AG10803 (cell line): ENCODE measurements at regions not wholly inside any gene's neighbourhood (a gene's known extent, or its start where the extent isn't known, plus 50 kb on each side); places are given as distances from the start of the nearest gene placed in this dataset.

Experiments
- DNase-seq: peaks from one replicate; pipeline ENCODE4 v3.0.0; 2010; ENCODE audit warnings: low read depth
- H3K4me3 ChIP-seq: 2 replicates; pipeline ENCODE4 v1.5.1; 2011; ENCODE audit warnings: mild to moderate bottlenecking, low read length, control low read depth
- CTCF ChIP-seq: conservative IDR thresholded peaks from 2 replicates; pipeline ENCODE4 v1.5.1; 2011; ENCODE audit warnings: mild to moderate bottlenecking, low read length, control low read depth, inconsistent platforms

DNA sequence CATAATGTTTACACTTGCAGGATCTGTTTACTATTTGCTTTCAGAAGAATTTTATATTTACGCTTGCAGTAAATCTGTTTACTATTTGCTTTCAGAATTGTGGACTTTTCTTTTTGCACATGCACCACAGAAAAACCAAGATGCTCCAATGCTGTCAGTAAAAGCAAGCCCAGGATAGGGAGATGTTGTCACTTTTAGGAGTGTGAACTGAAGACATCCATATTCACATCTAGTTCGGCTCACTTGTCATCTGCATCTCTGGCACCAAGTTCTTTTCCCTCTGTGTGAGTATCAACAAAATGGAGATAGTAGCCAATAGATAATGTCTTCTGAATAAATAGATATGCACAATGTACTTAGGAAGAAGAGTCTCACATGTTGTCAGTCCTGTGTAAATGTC is 109.3 kb upstream of the MXRA5 start:
- DNase-seq = no peak
- no peak for TF ChIP-seq CTCF
- no peak overlapping the region for H3K4me3 ChIP-seq

DNA sequence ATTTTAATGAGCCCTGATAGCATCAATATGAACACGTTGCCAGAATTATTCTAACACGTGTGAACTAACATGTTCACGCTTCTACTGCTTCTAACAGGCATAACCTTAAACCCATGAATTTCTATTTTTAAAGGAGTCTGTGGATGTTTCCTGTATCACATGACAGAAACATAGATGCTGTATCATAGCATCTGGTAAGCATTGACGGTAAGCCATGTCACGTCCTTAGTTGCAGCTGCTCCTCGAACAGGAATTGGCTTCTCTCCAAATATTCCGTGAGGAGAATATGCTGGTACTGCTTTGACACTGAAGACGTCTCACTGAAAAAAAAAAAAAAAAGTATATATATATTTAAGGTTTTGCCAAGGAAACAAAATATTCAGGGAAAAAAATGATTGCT is 105.1 kb upstream of the MXRA5 start:
- no peak for TF ChIP-seq CTCF

GRCh38 chrX:3450881-3451570 is 104.6 kb upstream of the MXRA5 start:
- no peak for TF ChIP-seq CTCF
- DNase-seq = peak; percentile 71
- no peak overlapping the region for H3K4me3 ChIP-seq

More for the DNA sequence above, 105.1 kb upstream of the MXRA5 start:
- DNase-seq = peak; percentile 52
- H3K4me3 ChIP-seq = no peak overlapping the region

- no peak for TF ChIP-seq CTCF
- peak; percentile 79 for DNase-seq
- H3K4me3 ChIP-seq = no peak overlapping the region
Measured at GRCh38 chrX:3449287-3449686, 102.8 kb upstream of the MXRA5 start.

DNA sequence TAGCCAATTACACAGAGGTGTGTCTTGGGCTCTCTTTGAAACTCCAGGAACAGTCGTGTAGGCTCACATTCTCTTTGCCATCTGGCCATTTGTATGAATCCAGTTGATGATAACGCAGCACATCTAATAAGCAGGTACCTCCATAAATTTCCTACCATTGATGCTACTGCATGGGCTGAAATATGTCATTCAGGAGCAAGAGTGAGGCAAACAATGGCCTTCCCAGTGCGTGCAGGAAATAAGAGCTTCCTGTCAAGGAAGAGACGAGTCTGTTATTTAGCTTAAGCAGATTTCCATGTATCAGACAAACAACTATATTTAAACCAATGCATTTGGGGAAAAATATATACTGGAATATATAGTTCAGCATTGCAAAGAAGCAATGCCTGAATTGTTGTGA is 102.1 kb upstream of the MXRA5 start:
- no peak overlapping the region for H3K4me3 ChIP-seq
- DNase-seq = no peak
- TF ChIP-seq CTCF = no peak

GRCh38 chrX:3445806-3446490 is 99.5 kb upstream of the MXRA5 start:
- DNase-seq = no peak
- no peak overlapping the region for H3K4me3 ChIP-seq
- TF ChIP-seq CTCF = no peak

DNA sequence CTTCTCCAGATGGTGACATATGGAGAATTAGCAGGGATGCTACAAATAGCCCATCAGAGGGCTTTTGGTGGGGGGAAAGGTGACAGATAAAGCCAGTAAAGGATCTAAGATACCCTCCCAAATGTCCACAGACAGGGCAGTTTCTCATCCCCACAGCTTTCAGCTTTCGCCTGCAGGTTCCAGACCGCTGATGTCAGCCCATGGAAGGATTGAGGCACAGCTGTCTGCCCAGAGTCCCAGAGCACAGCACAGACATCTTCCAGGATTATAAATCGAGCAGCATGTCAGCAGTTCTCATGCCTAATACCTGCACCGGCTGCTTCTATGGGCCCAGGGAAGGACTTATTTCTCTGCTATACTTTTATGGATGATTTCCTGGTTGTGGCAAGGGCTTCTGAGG is 96.7 kb upstream of the MXRA5 start:
- no peak overlapping the region for H3K4me3 ChIP-seq
- no peak for DNase-seq
- TF ChIP-seq CTCF = no peak
